Glutamatergic neuron (in vitro differentiated cells): ENCODE measurements at regions not wholly inside any gene's neighbourhood (a gene's known extent, or its start where the extent isn't known, plus 50 kb on each side); places are given as distances from the start of the nearest gene placed in this dataset.

Experiments
- DNase-seq: peaks from one replicate; pipeline ENCODE4 v3.0.0; 2022
- H3K27ac Mint-ChIP-seq: one replicate; pipeline ENCODE4 v1.8.0; 2020; ENCODE audit warnings: mild to moderate bottlenecking, mixed read lengths, inconsistent platforms; ENCODE audit not compliant: unreplicated experiment
- H3K27me3 Mint-ChIP-seq: one replicate; pipeline ENCODE4 v1.8.0; 2020; ENCODE audit warnings: mild to moderate bottlenecking, moderate library complexity, mixed read lengths, inconsistent platforms; ENCODE audit not compliant: unreplicated experiment
- H3K36me3 Mint-ChIP-seq: one replicate; pipeline ENCODE4 v1.8.0; 2020; ENCODE audit warnings: mild to moderate bottlenecking, mixed read lengths, inconsistent platforms; ENCODE audit not compliant: unreplicated experiment
- H3K4me1 Mint-ChIP-seq: one replicate; pipeline ENCODE4 v1.8.0; 2020; ENCODE audit warnings: mild to moderate bottlenecking, low read depth, mixed read lengths, inconsistent platforms; ENCODE audit not compliant: unreplicated experiment
- H3K4me3 Mint-ChIP-seq: one replicate; pipeline ENCODE4 v1.8.0; 2020; ENCODE audit warnings: mild to moderate bottlenecking, mixed read lengths, inconsistent platforms; ENCODE audit not compliant: unreplicated experiment
- H3K9me3 Mint-ChIP-seq: one replicate; pipeline ENCODE4 v1.8.0; 2020; ENCODE audit warnings: mild to moderate bottlenecking, moderate library complexity, mixed read lengths, inconsistent platforms; ENCODE audit not compliant: unreplicated experiment
- CTCF ChIP-seq: fragments of 200-600 bp; sonication (generic); IDR thresholded peaks from one replicate; pipeline ENCODE4 v1.5.0; 2021; ENCODE audit not compliant: partially characterized antibody, unreplicated experiment

GRCh38 chr11:106236295-106236694 is 158.8 kb downstream of the AASDHPPT start:
- no peaks in the 10 kb centered on the region for H3K27me3 Mint-ChIP-seq
- no peaks in the 10 kb centered on the region for H3K9me3 Mint-ChIP-seq
- no peak overlapping the region for H3K27ac Mint-ChIP-seq
- no peak for DNase-seq
- no peaks in the 10 kb centered on the region for H3K36me3 Mint-ChIP-seq
- H3K4me1 Mint-ChIP-seq = no peaks in the 10 kb centered on the region
- H3K4me3 Mint-ChIP-seq = no peak overlapping the region
- no peak for TF ChIP-seq CTCF

DNA sequence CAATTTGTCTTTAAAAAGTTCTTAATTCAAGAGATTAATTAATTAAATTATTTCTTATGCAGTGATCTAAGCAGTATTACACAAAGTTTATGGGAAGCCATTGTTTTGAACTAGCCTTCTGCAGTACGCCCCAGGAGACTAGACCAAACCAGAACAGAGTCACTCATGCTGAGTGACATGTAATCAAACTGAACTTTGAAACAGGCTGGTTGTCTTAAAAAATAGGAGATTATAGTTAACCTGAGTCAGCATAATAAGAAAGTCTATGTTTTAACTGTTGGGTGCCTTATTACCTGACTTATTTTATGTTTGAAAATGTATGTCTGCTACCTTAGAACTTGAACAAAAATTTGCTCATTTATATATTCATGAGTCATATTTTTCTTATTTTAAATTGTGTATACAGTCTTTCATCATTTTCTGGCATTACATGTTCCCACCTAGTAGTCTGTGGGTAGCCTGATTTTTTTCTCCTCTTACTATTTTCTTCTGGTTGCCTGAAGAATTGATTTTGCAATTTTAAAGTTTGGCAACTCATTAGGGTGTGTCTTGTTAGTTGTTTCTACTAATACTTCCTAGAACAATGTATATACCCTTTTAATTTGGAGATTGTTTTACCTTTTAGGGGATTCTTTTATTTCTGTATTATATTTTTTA is 161.4 kb downstream of the AASDHPPT start:
- TF ChIP-seq CTCF = no peak
- DNase-seq = no peak
- H3K4me1 Mint-ChIP-seq = peaks cover 3% of the 10 kb centered on the region

GRCh38 chr11:106241601-106242257 is 164.3 kb downstream of the AASDHPPT start:
- no peak for TF ChIP-seq CTCF
- Mint-ChIP-seq H3K4me3 (no peak overlapping the region), H3K4me1 (peaks cover 3% of the 10 kb centered on the region), H3K36me3 (peaks cover 15% of the 10 kb centered on the region), H3K9me3 (peaks cover 4% of the 10 kb centered on the region), H3K27ac (no peak overlapping the region), H3K27me3 (no peaks in the 10 kb centered on the region)
- no peak for DNase-seq

More for the DNA sequence above, 161.4 kb downstream of the AASDHPPT start:
- Mint-ChIP-seq H3K36me3 (no peaks in the 10 kb centered on the region), H3K4me3 (no peak overlapping the region), H3K27ac (no peak overlapping the region), H3K9me3 (no peaks in the 10 kb centered on the region), H3K27me3 (no peaks in the 10 kb centered on the region)

DNA sequence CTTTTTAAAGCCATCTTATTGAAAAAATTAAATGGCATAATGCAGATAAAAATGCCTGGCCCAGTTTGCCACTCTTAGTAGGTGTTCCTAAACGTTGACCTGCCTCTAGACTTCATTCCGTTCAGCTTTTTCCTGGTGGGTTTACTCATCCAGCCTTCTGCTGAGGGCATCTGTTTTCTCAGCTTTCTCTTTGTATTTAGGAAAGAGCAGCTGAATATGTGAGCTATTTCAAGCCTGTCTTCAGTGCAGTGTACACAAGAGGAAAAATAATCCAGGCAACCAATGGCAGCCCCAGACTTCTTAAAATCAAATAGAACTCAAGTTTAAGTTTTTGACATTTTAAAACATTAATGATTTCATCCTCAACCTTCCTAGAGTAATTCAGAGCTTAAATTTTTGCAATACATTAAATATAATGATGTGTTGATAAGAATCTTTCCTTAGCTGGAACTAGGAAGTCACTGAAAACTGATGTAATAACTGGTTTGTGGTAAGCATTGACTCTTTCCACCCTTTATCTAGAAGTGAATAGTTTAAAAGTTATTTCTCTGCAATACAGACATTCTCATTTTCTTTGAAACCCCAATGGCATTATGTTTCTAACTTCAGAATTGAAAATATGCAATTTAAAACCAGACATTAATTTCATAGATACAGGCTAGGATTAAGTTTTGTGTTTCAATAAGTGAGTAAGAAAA is 165.4 kb downstream of the AASDHPPT start:
- TF ChIP-seq CTCF = no peak
- no peaks in the 10 kb centered on the region for H3K27me3 Mint-ChIP-seq
- peaks cover 3% of the 10 kb centered on the region for H3K4me1 Mint-ChIP-seq
- H3K36me3 Mint-ChIP-seq = peaks cover 20% of the 10 kb centered on the region
- H3K4me3 Mint-ChIP-seq = no peak overlapping the region
- DNase-seq = no peak
- peaks cover 4% of the 10 kb centered on the region for H3K9me3 Mint-ChIP-seq
- no peak overlapping the region for H3K27ac Mint-ChIP-seq

GRCh38 chr11:106246495-106246894 is 169.0 kb downstream of the AASDHPPT start:
- no peaks in the 10 kb centered on the region for H3K27me3 Mint-ChIP-seq
- no peak overlapping the region for H3K4me3 Mint-ChIP-seq
- H3K4me1 Mint-ChIP-seq = peaks cover 9% of the 10 kb centered on the region
- H3K36me3 Mint-ChIP-seq = peaks cover 20% of the 10 kb centered on the region
- H3K27ac Mint-ChIP-seq = no peak overlapping the region
- peaks cover 4% of the 10 kb centered on the region for H3K9me3 Mint-ChIP-seq
- no peak for DNase-seq
- TF ChIP-seq CTCF = no peak
